ENCODE measurements at regions not wholly inside any gene's neighbourhood (a gene's known extent, or its start where the extent isn't known, plus 50 kb on each side); places are given as distances from the start of the nearest gene placed in this dataset.
A peak's percentile ranks its signal among the peaks of the same experiment; 100 is the strongest.

DNA sequence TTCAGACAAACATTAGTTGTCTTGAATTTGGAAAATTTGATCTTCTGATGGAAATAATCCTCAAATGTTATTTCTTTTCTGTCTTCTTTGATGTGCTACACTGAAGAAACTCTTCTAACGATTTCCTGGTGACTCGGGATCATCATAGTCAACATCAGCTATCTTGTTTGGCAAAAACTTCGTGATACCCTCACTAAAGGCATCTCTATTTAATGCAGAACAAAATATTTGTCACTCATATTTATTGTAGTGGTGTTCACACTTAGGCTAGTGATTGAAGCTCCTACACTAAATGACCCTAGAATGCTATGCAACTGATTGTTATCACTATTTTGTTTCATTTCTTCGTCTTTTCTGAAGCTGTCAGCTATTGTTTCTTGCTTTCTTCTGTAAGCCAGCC is 334.7 kb upstream of the ZEB2 start:
- no peak for DNase-seq (ENCODE audit: low read depth, low spot score)

DNA sequence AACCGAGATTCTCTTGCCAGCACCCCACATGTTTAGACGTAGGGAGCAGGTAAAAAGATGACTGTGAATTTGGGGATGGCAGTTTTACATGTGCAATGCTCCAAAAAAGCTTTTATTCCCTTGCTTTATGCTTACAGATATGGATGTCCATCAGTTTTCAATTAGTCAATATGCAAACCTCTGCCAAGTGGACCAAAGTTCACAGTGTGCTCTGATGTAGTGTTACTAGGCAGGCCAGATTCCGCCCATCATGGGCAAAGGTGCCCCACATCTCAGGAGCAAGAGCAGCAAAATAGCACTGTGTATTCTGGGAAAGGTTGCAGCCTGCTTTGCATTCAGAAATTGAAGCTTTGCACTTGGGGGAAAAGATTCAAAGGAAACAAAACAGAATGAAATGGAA is 329.7 kb upstream of the ZEB2 start:
- DNase-seq (ENCODE audit: low read depth, low spot score), result no peak

DNA sequence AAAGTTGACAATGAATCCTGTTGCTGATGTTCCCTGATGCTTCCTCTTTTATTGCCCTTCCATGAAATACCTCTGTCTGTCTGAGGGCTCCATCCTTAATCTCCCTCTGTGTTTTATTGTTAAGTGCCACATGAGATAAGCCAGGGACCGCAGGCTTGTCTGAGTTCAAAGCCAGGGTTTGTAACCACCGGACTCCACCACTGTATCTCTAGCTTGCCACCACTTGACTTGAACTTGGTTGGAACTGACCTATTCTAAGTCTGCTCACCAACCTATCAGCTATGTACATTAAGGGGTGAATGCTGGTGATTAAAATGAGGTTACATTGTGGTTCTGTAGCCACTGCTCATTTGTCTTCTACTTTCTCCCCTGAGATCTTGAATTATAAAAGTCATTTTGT is 328.5 kb upstream of the ZEB2 start:
- no peak for DNase-seq (ENCODE audit: low read depth, low spot score)

DNA sequence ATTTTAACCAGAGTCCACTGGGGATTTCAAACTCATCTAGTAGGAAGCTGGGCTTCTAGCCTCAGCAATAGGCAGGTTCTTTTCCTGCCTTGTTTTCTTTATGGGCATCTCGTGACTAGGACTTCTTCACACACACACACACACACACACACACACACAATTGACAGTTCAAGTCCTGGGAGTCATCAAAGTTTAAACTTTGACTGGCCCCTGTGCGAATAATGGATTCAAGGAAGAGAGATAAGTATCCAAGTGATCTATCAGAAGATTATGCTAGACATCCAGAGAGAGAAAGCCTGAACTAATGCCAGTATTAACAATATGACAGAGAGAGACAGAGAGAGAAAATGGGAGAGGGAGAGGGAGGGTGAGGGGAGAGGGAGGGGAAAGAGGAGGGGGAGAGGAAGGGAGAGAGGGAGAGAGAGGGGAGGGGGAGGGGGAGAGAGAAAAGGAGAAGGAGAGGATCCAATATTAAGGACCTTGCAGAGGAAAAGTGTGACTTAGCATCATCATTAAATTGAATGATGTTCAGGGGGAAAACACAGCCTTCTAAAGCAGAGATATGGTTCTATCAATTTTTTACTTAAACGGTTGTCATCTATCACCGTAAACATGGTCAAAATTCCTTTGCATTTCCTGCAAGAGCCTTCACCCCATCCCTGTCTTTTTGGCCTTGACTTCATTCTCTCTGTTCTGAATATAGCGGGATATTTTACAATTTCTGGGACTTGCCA is 327.6 kb upstream of the ZEB2 start:
- DNase-seq (ENCODE audit: low read depth, low spot score), result no peak

DNA sequence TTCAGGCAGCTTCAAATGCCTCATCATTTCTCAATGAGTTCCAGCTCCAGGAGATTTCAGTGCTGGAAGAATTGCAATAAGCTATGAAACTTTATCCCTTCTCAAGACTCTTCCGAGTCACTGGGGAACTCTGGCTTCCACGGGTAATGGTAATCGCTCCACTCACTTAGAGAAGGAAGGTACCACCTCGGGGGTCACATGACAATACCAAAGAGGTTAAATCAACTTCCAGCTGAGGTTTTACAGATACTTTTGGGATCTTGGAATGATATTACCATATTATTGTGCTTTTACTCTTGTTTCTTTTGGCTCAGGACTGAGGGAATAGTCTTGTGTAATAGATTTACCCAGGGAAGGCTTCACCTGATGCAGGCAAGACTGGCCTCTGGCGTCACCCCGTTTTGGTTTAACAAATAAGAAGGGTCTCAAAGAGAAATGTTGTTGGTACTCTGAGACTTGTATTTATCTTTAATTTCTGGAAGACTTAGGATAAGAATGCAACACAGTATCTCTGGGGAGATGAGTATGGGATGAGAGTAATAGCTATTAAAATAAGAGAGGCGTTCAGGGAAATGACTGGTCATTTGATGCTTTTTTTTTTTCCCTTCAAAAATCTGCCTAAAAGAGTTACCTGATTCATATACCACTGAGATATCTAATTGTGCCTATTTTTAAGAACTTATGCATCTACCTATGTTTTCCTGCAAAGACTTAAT is 316.9 kb upstream of the ZEB2 start:
- DNase-seq (ENCODE audit: low read depth, low spot score), result peak; percentile 50

DNA sequence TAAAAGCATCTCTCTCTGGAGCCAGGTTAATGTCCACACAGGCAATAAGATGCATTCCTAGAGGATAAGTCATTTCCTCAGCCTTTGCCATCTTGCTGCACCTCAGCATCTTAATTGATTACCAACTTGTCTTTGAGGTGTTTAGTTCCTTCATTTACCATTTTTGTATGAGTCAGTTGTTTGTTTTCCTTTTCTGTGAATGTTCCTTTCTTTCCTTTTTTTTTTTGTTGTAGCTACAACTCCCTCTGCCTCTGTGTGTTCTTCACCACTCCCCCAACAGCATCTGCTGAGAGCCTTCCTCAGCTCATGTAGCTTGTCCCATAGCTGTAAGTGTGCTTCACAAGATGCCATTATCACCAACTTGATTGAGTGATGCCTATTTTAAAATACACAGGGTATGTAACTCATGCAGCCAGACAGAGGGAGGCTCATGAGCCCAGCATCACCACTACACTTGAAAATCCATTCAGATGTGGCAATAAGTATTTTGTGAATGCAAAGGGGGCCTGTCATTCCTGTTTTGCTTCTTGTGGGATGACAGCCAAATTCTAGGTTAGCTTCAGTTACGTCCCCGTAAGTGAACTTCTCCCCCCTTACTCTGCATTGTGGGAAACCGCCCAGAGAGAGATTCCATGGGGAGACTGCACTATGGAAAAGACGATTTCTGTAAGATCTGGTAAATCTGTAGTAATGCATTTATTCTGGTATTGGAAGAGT is 315.9 kb upstream of the ZEB2 start:
- DNase-seq (ENCODE audit: low read depth, low spot score), result no peak

DNA sequence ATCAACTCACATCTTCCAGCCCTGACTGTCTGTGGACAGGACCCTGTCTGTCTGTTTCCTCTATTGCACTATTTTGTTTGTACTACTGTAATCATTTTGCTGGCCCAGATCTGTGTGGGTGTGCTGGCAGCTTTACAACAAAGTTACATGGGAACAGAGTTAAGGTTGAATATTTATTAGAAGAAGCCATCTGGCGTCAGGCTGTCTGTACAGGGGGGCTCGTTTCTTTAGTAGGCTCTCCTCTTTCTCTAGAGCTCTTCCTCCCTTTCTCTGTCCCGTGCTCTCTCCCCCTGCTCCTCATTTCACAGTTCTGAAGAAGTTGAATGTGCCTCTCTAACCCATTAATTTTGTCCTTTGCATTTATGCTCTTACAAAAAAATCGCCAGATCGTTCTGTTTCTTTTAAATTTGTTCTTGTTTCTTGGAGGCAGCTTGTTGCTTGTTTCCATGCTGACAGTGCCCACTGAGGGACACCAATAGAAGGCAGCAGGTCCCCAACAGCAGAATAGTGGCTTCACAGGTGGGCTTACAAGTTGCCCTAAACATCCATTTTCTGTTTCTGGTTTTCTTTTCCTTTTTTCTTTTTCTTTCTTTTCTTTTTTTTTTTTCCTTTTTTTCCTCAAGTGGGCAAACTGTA is 315.2 kb upstream of the ZEB2 start:
- peak; percentile 62 for DNase-seq (ENCODE audit: low read depth, low spot score)

DNA sequence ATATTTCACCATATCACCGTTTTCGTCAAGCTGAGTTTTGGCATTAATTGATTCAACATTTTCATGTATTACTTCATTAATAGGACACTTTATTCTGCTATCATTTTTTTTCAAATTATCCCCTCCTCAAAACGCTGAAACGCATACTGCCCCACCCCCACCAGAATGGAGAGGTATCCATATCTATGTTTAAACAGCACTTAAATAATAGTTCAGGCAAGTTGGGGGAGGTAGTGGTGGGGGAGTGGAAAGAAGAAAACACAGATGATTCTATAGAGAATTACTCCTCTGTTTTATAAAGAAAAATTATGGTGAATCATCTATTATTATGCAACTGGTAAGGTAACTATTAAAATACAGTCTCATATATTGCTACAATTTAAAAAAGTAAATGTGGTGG is 314.4 kb upstream of the ZEB2 start:
- DNase-seq (ENCODE audit: low read depth, low spot score), result no peak

DNA sequence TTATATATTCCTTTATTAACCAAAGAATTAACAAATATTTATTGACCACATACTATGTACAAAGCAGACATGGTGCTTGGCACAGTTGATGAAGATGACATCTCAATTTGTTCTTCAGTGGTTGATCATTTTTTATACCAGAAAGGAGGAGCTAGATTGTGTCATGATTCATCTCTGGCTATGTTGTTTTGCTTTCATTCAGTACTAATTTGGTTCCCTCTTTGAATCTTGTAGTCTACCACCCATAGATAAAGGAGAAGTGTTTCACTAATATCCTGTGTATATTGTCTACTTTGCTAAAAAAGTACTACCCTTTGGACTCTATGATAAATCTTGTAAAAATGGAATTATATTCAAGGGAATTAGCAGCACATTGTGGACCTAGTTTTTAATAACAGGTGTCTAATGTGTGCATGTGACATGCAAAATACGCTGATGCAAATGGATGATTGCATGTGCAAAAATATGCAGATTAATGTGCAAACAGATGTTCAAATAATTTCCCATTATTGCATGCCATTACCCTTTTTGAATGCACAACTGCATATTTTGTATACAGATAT is 313.2 kb upstream of the ZEB2 start:
- DNase-seq (ENCODE audit: low read depth, low spot score), result no peak

DNA sequence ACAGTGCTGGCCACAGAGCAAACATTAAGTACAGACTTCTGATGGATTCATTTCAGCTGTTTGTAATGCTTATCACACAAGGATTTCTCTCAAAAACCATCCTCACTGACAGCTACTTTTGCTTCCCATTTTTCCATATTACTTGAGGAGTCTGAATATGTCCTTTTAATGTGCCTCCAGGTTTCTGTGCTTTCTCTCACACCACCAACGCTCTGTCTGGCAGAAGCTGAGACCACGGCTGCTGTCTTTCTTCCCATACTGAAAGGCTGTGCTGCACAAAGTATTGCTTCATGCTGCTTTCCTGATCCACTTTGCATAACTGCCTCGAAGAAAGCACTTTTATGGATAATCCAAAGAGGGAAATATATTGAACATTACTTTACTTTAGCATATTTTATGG is 312.1 kb upstream of the ZEB2 start:
- no peak for DNase-seq (ENCODE audit: low read depth, low spot score)

DNA sequence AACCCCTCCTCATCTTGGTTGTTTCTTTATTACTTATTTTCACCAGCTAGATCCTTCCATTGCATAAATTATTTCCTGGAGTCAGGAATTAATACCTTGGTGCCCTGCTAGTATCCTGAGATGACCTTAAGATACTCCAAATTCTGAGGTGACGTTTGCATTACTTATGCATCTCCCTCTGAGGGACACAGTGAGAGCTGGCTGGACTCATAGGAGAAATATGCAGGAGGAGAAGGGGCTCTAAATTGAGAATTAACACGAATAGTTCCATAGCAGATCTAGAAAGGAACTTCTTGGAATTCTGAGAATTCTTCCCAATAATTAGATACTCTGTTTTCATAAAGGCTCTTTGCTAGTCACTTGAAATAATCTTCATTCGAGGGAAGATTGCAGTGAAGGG is 310.6 kb upstream of the ZEB2 start:
- no peak for DNase-seq (ENCODE audit: low read depth, low spot score)

DNA sequence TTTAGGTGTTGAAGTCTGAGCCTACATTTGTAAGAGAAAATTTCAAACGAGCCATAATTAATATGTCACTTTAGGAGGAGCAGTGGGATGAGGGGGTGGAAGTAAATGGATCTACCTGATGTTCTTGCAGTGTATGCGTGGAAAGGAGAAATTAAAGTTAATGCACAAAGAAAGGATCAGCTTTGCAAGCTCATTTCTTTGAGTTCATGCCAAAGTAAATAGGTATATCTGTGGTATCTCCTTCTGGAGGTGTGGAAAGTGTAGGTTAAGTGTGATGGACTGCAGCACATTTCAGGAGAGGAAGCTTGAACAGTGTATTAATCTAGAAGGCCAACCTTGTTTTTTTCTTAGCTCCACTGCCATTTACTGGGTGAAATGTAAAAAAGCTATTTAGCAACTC is 307.5 kb upstream of the ZEB2 start:
- no peak for DNase-seq (ENCODE audit: low read depth, low spot score)

DNA sequence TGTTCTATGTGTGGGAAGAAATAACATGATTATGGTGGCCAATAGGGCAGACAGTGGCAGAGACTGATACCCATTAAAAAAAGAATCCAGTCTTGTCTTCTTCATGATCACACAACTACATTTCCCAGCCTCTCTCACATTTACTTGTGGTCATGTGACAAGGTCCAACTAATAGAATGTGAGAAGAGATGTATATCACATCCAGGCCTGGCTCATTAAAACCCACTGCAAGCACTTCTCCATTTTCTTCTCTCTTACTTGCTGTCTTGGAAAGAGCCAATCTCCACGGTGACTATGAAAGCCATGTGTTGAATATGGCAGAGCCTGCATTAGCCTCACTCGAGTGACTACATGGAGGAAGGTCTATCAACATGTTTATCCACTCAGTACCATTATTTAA is 306.2 kb upstream of the ZEB2 start:
- DNase-seq (ENCODE audit: low read depth, low spot score), result no peak

DNA sequence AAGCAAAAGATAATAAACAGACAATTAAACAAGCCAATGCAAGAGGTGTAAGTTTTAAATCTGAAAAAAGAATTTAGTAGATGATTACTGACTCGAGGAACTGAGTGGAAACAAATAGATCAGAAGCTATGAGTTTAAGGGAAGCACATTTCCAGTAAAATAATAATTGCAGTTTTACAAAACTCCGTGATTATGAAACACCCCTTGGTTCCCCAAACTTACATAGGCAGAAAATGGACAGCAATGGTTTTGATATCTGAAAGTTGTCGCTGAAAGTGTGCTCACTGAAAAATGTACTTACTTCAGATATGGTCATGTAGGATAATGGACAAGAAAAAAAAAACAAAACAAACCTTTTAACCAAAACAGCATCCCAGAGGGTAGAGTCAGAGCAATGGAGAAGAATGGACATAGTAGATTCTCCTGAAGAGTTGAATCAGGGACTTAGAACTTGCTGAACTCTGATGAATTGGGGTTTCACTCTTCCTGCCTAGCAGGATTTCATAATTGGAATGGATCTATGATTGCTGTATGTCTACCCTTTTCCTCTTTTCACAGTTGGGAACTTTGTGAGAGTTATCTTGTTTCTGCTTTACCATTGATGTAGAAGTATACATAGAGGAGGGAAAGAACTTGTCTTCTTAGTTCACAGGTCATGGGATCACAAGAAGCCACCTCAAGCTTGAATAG is 305.6 kb upstream of the ZEB2 start:
- DNase-seq (ENCODE audit: low read depth, low spot score), result no peak

DNA sequence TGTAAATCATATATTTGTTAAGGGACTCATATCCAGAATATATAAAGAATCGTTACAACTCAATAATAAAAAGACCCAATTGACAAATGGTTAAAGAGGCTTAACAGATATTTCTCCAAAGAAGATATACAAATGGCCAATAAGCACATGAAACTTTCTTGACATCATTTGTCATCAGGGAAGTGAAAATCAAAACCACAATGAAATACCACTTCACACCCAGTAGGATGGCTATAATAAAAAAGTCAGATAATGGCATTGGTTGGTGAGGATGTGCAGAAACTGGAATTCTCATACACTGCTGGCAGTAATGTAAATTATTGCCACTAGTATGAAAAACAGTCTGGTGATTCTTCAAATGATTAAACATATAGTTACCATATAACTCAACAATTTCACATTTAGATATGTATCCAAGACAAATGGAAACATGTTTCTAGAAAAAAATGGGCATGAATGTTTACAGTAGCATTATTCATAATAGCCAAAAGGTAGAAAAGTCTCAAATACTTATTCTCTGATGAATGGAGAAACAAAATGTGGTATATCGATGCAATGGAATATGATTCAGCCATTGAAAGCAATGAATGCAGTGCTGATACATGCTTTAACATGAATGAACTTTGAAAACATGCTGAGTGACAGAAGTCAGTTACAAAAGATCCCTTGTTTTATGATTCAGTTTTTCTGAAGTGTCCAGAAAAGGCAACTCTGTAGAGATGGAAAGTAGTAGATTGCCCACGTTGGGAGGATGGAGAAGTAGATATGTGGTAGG is 304.6 kb upstream of the ZEB2 start:
- no peak for DNase-seq (ENCODE audit: low read depth, low spot score)

DNA sequence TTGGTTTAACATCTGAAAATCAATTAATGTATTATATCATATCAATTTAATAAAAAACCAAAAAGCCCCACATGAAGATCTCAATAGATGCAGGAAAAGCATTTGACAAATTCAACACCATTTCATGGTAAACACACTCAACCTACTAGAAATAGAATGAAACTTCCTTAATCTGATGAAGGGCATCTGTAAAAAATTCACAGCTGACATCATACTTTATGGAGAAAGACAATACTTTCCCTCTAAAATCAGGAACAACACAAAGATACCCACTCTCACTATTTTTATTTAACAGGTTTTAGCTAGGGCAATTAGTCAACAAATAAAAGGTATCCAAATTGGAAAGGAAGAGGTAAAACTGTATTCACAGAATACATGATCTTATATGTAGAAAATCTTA is 303.0 kb upstream of the ZEB2 start:
- no peak for DNase-seq (ENCODE audit: low read depth, low spot score)

DNA sequence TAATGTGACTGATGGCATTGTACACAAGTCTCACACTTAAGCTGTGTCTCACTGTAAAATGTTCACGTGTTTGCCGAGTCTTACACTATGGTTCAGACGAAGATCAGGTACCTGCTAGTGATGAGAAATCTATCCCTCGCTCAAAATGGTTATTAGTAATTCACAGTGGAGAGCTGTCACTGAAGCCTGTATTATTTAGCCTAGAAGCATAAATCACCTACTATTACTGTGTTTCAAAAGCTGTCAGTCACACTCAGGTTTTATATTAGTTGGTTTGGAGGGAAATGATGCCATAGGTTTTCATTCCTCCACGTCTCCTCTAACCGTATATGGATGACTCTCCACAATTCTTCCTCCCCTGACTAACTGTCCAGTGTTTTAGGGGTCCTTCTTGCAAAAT is 292.4 kb upstream of the ZEB2 start:
- DNase-seq (ENCODE audit: low read depth, low spot score), result no peak

DNA sequence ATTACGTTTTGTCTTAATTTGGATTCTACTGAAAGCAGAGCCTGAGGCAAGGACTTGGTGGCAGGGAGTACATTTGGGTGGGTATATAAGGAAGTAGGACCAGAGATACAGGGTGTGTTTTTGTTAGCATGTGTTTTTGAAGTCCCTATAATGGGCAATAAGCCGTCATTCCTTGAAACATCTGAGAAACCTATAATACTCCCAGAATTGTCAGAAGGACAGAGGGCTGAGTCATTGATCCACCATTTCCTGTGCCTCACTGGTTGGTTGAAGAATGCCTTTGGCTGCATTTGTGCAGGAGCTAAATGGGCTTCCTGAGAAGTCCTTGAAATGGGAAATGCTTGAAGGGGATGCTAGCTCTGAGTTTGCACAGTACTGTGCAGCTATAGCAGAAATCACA is 281.8 kb upstream of the ZEB2 start:
- no peak for DNase-seq (ENCODE audit: low read depth, low spot score)

DNA sequence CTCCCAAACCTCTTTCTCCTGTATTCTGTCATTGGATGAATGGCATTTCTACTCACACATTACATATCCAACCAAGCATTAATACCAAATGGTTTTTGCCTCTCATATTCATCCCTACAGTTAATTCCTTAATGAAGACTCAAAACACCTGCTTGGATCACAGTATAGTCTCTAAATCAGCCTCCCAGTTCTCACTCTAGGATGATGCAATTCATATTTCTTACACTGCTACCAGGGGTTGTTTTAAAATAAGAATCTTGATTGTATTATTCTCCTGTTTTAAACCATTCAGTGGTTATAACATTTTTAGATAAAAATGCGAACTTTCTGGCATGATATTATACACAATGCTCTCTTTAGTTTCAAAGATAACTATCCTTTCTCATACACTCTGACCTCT is 281.4 kb upstream of the ZEB2 start:
- DNase-seq (ENCODE audit: low read depth, low spot score), result no peak

DNA sequence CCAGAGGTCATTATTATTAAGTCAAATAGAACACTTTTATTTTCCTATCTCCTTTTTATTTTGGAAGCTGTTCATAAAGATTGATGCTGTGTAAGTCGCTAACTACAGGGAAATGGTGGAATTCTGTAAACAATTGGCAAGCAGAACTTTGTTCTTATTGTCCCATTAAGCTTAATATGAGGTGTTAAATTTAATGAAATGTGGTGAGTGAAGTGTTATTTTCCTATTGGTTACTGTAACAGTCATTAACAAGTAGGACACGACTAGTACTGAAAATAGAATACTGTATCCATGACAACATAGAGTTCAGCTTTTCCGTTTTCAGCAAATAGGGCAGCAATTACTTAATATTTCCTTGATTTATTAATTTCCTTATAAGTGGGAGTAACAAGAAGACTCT is 279.1 kb upstream of the ZEB2 start:
- no peak for DNase-seq (ENCODE audit: low read depth, low spot score)

DNA sequence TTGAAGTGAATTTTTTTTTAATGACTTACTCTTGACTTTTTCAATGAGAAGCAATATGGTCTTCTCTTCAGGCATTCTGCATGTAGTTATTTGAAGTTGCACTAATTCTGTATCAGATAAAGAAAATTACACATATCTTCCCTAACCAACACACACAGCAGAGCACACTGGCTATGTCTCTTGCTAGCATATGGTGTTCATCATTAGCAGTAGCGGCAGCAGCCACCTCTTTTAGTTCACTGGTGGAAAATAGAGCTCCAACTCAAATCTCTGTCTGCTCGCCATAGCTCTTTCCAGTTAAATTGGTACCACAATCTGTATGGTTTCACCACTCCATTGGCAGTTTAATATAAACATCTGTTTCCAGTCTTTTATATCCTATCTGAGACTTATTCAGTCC is 278.1 kb upstream of the ZEB2 start:
- no peak for DNase-seq (ENCODE audit: low read depth, low spot score)
